ENCODE measurements at regions not wholly inside any gene's neighbourhood (a gene's known extent, or its start where the extent isn't known, plus 50 kb on each side); places are given as distances from the start of the nearest gene placed in this dataset.
"Not testable (repeated sequence)": the region's sequence is repeated elsewhere in the genome, so short reads cannot be mapped to it uniquely, and the experiment has no call there.

- in situ Hi-C loops (cut with HindIII; ENCODE audit: low pct_ligation_motif_present, low sequenced_read_pairs): no loop called here
- Histone ChIP-seq H3K27me3 (replicated peaks) (no peaks in the 10 kb centered on the region), H3K27ac (no peak overlapping the region), H3K36me3 (replicated peaks) (no peaks in the 10 kb centered on the region), H3K4me3 (ENCODE audit: low read depth, low read length) (no peak overlapping the region)
- no peak for DNase-seq
- TF ChIP-seq, protein P1, sequence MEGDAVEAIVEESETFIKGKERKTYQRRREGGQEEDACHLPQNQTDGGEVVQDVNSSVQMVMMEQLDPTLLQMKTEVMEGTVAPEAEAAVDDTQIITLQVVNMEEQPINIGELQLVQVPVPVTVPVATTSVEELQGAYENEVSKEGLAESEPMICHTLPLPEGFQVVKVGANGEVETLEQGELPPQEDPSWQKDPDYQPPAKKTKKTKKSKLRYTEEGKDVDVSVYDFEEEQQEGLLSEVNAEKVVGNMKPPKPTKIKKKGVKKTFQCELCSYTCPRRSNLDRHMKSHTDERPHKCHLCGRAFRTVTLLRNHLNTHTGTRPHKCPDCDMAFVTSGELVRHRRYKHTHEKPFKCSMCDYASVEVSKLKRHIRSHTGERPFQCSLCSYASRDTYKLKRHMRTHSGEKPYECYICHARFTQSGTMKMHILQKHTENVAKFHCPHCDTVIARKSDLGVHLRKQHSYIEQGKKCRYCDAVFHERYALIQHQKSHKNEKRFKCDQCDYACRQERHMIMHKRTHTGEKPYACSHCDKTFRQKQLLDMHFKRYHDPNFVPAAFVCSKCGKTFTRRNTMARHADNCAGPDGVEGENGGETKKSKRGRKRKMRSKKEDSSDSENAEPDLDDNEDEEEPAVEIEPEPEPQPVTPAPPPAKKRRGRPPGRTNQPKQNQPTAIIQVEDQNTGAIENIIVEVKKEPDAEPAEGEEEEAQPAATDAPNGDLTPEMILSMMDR (IDR thresholded peaks at IDR 0.05; ENCODE audit: low read depth, low read length, missing control alignments): no peak
Observed at GRCh38 chr16:60414613-60415012, 1621.6 kb downstream of the CDH8 start.

GRCh38 chr16:60413969-60414368 is 1622.3 kb downstream of the CDH8 start:
- H3K4me3 ChIP-seq (ENCODE audit: low read depth, low read length): no peak overlapping the region
- no peak overlapping the region for H3K27ac ChIP-seq
- TF ChIP-seq, protein P1 (IDR thresholded peaks at IDR 0.05; ENCODE audit: low read depth, low read length, missing control alignments): no peak
- no peak for DNase-seq
- no peaks in the 10 kb centered on the region for H3K36me3 ChIP-seq (replicated peaks)
- H3K27me3 ChIP-seq (replicated peaks): no peaks in the 10 kb centered on the region
- in situ Hi-C loops (cut with HindIII; ENCODE audit: low pct_ligation_motif_present, low sequenced_read_pairs): no loop called here

DNA sequence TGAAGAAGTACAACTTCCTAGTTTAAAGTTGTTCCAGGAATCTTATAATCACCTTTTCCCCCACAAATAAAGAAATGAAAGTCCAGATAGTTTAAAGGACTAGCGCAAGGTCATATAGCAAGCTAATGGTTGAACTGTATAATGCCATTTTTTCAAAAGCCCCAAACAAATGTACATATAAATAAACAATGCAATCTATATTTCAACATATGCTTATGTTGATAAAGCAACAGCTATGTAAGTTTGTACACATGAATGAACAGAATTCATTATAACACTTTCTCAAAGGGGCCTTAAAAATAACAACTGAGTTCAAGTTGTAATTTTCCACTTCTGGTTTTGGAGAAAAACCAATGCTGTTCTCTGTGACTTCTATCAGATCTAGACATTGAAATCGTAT is 1628.6 kb downstream of the CDH8 start:
- no peak overlapping the region for H3K4me3 ChIP-seq (ENCODE audit: low read depth, low read length)
- no peaks in the 10 kb centered on the region for H3K27me3 ChIP-seq (replicated peaks)
- TF ChIP-seq, protein P1 (IDR thresholded peaks at IDR 0.05; ENCODE audit: low read depth, low read length, missing control alignments): no peak
- in situ Hi-C loops (cut with HindIII; ENCODE audit: low pct_ligation_motif_present, low sequenced_read_pairs): no loop called here
- no peak for DNase-seq
- H3K36me3 ChIP-seq (replicated peaks): no peaks in the 10 kb centered on the region
- H3K27ac ChIP-seq: no peak overlapping the region

DNA sequence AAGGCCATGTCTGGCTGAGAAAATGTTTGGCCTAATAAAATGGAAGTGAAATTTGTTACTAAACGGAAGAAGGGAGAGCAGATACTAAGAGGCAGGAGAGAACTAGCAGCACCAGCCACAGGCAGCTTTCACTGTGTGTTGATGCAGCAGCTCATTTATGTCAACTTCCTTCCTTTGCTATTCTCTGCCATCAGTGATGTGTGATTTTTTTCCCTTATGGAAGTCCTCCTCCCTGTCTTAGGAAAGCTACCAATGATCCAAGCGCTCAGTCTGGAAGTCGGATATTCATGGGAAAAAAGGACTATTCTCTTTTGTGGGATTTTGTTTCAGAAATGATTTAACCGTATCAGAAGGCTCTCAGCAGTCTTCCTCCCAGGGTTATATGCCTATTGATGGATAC is 1629.2 kb downstream of the CDH8 start:
- Histone ChIP-seq H3K36me3 (replicated peaks) (no peaks in the 10 kb centered on the region), H3K4me3 (ENCODE audit: low read depth, low read length) (no peak overlapping the region), H3K27me3 (replicated peaks) (no peaks in the 10 kb centered on the region), H3K27ac (no peak overlapping the region)
- in situ Hi-C loops (cut with HindIII; ENCODE audit: low pct_ligation_motif_present, low sequenced_read_pairs): no loop called here
- TF ChIP-seq, protein P1 (IDR thresholded peaks at IDR 0.05; ENCODE audit: low read depth, low read length, missing control alignments): no peak
- DNase-seq: no peak

DNA sequence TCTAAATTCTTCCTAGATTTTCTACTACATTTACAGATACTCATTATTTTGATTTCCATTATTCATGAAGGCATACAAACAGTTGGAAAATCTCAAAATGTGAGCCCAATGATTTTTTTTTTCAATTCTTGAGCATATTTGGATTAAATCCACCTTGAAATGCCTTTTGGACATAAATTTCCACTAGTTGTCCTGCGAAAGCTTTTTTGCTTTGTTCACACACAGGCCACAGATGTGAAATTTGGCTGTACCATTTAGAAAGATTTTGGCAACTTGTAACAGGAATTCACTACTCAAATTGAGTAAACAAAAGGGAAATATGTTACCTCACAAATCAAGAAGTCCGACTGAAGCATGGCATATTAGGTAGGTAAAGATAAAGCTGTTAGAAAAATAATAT is 1631.0 kb downstream of the CDH8 start:
- Histone ChIP-seq H3K27me3 (replicated peaks) (no peaks in the 10 kb centered on the region), H3K4me3 (ENCODE audit: low read depth, low read length) (no peak overlapping the region), H3K36me3 (replicated peaks) (no peaks in the 10 kb centered on the region), H3K27ac (no peak overlapping the region)
- in situ Hi-C loops (cut with HindIII; ENCODE audit: low pct_ligation_motif_present, low sequenced_read_pairs): no loop called here
- DNase-seq: no peak
- TF ChIP-seq, protein P1 (IDR thresholded peaks at IDR 0.05; ENCODE audit: low read depth, low read length, missing control alignments): no peak

- Histone ChIP-seq H3K4me3 (ENCODE audit: low read depth, low read length) (no peak overlapping the region), H3K27ac (no peak overlapping the region), H3K36me3 (replicated peaks) (no peaks in the 10 kb centered on the region), H3K27me3 (replicated peaks) (no peaks in the 10 kb centered on the region)
- TF ChIP-seq, protein P1 (IDR thresholded peaks at IDR 0.05; ENCODE audit: low read depth, low read length, missing control alignments): no peak
- DNase-seq: no peak
- in situ Hi-C loops (cut with HindIII; ENCODE audit: low pct_ligation_motif_present, low sequenced_read_pairs): no loop called here
Observed at GRCh38 chr16:60404401-60404800, 1631.8 kb downstream of the CDH8 start.

- H3K4me3 ChIP-seq (ENCODE audit: low read depth, low read length); in situ Hi-C loops (cut with HindIII; ENCODE audit: low pct_ligation_motif_present, low sequenced_read_pairs); DNase-seq; H3K36me3 ChIP-seq (replicated peaks); H3K27me3 ChIP-seq (replicated peaks); H3K27ac ChIP-seq: not testable (repeated sequence)
Observed at GRCh38 chr16:60402941-60403340, 1633.3 kb downstream of the CDH8 start.
